ENCODE measurements at regions not wholly inside any gene's neighbourhood (a gene's known extent, or its start where the extent isn't known, plus 50 kb on each side); places are given as distances from the start of the nearest gene placed in this dataset.

GRCh38 chr2:240287496-240288086 lies 147.1 kb upstream of the OTOS start:
- DNase-seq: no peak

GRCh38 chr2:240288087-240288521 lies 147.4 kb upstream of the GPC1 start:
- no peak for DNase-seq

- no peak for DNase-seq
Measured at GRCh38 chr2:240289701-240290431, 145.6 kb upstream of the GPC1 start.

DNA sequence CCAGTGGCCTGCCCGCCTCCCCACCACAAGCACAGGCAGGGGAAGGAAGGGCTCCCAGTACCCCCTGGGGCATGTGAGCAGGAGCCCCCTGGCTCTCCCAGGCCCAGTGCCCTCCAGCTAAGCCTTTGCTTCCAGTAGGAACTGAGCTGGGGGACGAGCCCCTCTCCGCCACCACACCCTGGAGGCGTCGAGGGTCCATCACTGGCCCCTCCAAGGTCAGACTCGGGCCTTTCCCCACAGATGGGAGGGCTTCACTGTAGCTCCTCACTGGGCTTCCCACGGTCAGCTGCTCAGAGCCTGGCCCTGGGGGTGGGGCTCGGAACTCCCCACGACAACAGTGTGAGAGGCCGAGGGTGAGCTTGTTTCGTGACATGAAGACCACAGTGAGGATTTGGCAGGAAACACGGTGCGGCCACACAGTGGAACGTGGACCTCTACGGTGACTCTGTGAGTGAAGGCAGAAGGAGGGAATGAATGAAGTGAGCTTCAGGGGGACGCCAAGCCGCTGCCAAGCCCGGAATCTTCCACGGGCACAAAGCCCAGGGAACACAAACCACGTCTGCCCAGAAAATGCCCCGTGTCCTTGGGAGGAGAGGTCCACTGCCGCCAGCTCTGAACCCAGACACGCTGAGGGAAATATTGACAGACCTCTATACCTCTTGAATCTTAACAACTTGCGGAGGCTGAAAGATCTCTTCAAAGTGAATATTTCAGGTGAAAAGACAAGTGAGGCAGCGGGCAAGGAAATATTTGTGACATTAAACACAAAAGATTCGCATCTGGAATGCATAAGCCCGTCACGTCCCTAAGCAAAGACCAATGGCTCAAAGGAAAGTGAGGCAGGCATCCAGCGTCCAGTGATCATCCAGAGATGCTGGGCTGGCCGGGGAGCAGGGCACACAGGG lies 144.8 kb upstream of the GPC1 start:
- DNase-seq: no peak

DNA sequence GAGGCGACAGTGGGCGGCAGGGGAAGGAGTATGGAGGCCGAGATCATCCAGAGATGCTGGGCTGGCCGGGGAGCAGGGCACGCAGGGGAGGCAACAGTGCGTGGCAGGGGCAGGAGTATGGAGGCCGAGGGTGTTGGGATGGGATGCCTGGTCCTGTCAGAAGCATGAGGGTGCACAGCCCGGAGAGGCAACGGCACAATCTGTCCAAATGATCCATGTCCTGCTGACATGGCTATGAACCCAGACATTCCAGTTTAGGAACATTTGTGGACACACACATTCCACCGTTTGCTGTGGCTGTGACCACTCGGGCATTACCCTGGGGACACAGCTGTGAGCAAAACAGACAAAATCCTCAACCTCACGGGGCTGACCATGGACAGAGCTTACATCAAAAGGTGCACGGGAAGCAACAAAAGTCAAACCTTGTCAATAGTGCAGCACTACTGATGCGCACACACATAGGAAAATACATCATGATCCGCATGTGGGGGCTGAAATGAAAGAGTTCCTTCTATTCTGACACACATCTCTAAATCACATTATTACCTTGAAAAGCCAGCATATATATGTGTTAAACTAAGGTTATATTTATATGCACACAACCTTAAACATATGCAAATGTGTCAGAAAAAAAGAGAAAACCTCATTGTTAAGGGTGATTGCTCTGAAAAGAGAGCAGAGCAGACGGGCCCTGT lies 144.0 kb upstream of the GPC1 start:
- no peak for DNase-seq

DNA sequence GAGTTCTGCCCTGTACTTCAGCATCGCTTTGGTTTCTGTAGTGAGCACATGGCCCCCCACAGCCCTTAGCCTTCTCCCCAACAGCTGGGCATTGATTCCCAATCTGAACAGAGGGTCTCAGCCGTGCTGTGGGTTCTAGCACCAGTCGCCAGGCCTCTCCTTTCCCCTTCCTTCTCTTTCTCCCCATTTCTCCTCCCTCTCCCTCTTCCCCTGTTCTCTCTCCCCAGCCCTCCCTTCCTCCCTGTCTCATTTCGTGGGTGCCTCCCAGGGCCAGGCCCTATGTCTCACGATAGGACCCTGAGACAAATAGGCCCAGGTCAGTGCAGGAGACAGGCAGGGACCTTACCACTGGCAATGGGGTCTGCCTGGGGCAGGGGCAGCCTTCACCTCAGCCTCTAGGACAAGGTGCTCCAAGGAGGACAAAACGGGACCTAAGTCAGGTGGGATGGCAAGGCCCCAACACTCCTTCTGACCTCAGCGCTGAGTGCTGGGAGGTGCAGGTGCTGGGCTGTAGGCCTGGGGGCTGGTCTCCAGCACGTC lies 143.4 kb upstream of the GPC1 start:
- no peak for DNase-seq

DNA sequence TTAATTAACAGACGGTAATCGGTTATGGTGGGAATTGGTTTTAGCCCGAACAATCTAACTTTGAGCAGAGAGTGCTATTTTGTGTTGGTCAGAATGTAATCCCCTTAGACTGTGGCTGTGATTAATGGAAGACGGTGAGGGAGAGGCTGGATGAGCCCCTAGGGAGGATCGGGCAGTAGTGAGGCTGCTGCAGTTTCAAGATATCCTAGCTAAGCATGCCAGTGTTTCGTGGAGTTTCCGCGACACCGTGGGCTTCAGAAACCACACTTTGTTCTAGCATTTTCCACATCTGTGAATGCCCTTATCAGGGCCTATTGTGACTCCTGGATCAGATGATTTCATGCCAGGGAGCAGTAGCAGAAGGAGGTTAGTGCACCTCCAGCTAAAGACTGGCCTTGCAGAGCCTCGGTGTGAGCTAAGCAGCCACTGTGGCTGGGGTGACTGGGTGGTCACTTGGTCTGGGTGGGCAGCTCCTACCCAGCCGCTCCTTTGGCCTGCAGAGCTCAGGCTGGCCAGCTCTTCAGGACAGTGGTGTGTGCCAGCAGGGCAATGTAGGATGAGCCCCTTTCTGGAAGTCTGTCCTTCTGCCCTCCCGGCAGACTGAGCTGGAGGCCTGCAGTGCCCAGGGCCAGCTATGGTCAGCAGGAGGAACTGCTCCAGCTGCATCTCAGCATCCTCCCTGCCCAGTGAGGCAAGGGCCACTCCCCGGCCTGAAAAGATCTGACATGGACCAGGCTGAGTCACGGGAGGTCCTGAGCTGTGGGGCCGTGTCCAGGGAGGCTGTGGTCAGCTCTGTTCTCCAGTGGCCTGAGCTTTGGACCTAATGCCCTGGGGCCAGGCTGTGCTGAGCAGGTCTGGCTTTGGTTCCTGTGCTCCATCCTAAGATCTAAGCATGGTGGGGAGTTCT lies 142.6 kb upstream of the GPC1 start:
- DNase-seq: no peak

- DNase-seq: no peak
Measured at GRCh38 chr2:240293557-240294461, 141.7 kb upstream of the GPC1 start.

- no peak for DNase-seq
Measured at GRCh38 chr2:240294514-240294913, 140.9 kb upstream of the GPC1 start.

DNA sequence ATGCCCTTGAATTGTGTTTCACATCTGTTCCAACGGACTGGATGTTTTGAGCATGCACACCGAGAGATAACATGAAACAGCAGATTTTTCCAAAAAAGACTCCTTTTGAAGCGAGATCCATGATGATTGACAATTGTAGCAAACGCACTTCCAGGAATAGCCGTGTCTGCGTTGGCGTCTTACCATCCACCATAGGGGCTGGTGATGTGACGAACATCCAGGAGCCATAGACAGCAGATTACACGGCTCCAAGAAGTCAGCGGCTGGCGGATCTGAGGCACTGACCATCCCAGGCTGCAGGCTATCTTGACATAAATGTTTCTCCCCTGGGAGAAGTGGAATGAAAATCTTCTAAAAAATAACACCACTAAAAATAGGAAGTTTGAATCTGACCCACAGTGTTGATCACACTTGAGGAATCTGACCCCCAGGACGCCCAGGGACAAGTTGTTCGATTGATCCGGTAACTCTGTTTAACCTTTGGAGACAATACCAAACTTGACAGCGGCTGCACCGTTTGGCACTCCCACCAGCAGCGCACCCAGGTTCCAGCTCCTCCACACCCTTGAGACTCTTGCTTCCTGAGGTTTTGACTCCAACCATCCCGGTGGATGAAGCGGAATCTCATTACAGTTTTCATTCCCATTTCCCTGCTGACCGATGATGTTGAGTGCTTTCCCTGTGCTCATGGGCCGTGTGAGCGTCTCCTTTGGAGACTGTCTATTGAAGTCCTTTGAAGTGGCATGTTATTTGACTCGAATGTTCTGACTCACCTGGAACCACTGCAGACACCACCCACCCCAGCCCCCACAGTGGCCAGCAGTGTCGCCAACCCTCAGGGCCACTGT lies 140.0 kb upstream of the GPC1 start:
- no peak for DNase-seq

DNA sequence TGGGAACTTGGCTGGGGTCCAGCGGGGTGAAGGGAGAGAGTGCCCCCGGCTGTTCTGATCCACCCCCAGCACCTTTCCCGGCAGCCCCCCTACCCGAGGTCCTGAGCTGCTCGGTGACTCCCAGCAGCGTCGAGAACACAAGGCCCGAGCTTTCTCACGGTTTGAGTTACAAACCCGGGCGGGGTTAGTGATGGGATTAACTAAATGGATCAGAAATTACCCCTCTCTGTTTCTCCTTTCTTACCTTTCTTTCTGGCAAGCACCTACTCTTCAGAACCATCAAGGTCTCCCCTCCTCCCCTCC lies 139.4 kb upstream of the GPC1 start:
- DNase-seq: no peak

- DNase-seq: no peak
Measured at GRCh38 chr2:240296476-240297255, 138.8 kb upstream of the GPC1 start.

GRCh38 chr2:240297256-240298116 lies 138.0 kb upstream of the GPC1 start:
- no peak for DNase-seq

- no peak for DNase-seq
Measured at GRCh38 chr2:240298117-240298790, 137.2 kb upstream of the GPC1 start.

GRCh38 chr2:240298803-240299709 lies 136.4 kb upstream of the GPC1 start:
- no peak for DNase-seq

GRCh38 chr2:240299710-240300068 lies 135.8 kb upstream of the GPC1 start:
- no peak for DNase-seq
